HEK293T (cell line): ENCODE measurements at regions not wholly inside any gene's neighbourhood (a gene's known extent, or its start where the extent isn't known, plus 50 kb on each side); places are given as distances from the start of the nearest gene placed in this dataset.

ENCODE experiments used
- CTCF ChIA-PET: fragments of 350-600 bp; formaldehyde crosslinking; extraction: SDS; loops from one replicate; lab custom pipeline; 2021; ENCODE audit warnings: antibody characterized with exemption, inconsistent platforms; lab: Yijun Ruan, JAX
- POLR2A ChIA-PET: fragments of 350-600 bp; formaldehyde crosslinking; extraction: SDS; loops from one replicate; lab custom pipeline; 2020; ENCODE audit warnings: antibody characterized with exemption, inconsistent platforms; lab: Yijun Ruan, JAX
- DNase-seq: peaks from one replicate; pipeline ENCODE4 v3.0.0; 2012; ENCODE audit warnings: mixed read lengths; ENCODE audit errors: extremely low spot score
- ARNT ChIP-seq: fragments of 450-650 bp; IDR thresholded peaks from 2 replicates; pipeline ENCODE4 v1.6.1; 2017; ENCODE audit warnings: mild to moderate bottlenecking
- BHLHE40 ChIP-seq: fragments of 450-650 bp; IDR thresholded peaks from 2 replicates; pipeline ENCODE4 v1.6.1; 2016; ENCODE audit warnings: mild to moderate bottlenecking, moderate library complexity, borderline replicate concordance
- CTBP1 ChIP-seq: fragments of 450-650 bp; IDR thresholded peaks from 2 replicates; pipeline ENCODE4 v1.6.1; 2016; ENCODE audit warnings: borderline replicate concordance
- ELF4 ChIP-seq: fragments of 450-650 bp; IDR thresholded peaks from 2 replicates; pipeline ENCODE4 v1.6.1; 2017; ENCODE audit warnings: antibody characterized with exemption
- FOXA1 ChIP-seq: fragments of 450-650 bp; IDR thresholded peaks from 2 replicates; pipeline ENCODE4 v1.6.1; 2016; ENCODE audit warnings: mild to moderate bottlenecking
- FOXK2 ChIP-seq: fragments of 450-650 bp; IDR thresholded peaks from 2 replicates; pipeline ENCODE4 v1.6.1; 2016; ENCODE audit warnings: mild to moderate bottlenecking
- FOXM1 ChIP-seq: fragments of 450-650 bp; IDR thresholded peaks from 2 replicates; pipeline ENCODE4 v1.6.1; 2017; ENCODE audit warnings: mild to moderate bottlenecking, borderline replicate concordance
- HDGF ChIP-seq: fragments of 450-650 bp; IDR thresholded peaks from 2 replicates; pipeline ENCODE4 v1.6.1; 2017; ENCODE audit warnings: antibody characterized with exemption, borderline replicate concordance
- L3MBTL2 ChIP-seq: fragments of 450-650 bp; conservative IDR thresholded peaks from 2 replicates; pipeline ENCODE4 v1.6.1; 2016; ENCODE audit warnings: mild to moderate bottlenecking
- LEF1 ChIP-seq: fragments of 450-650 bp; IDR thresholded peaks from 2 replicates; pipeline ENCODE4 v1.6.1; 2017; ENCODE audit warnings: mild to moderate bottlenecking, borderline replicate concordance
- NFRKB ChIP-seq: fragments of 450-650 bp; IDR thresholded peaks from 2 replicates; pipeline ENCODE4 v1.6.1; 2016; ENCODE audit warnings: mild to moderate bottlenecking, moderate library complexity
- SP1 ChIP-seq: fragments of 450-650 bp; IDR thresholded peaks from 2 replicates; pipeline ENCODE4 v1.6.1; 2017
- SUZ12 ChIP-seq: fragments of 450-650 bp; IDR thresholded peaks from 2 replicates; pipeline ENCODE4 v1.6.1; 2016; ENCODE audit warnings: mild to moderate bottlenecking
- TARDBP ChIP-seq: fragments of 450-650 bp; IDR thresholded peaks from 2 replicates; pipeline ENCODE4 v1.6.1; 2016
- ZNF384 ChIP-seq: fragments of 450-650 bp; IDR thresholded peaks from 2 replicates; pipeline ENCODE4 v1.6.1; 2016
- TF ChIP-seq, protein P1 (sequence below): fragments of 450-650 bp; IDR thresholded peaks from 2 replicates; pipeline ENCODE4 v1.6.1; 2016

DNA sequence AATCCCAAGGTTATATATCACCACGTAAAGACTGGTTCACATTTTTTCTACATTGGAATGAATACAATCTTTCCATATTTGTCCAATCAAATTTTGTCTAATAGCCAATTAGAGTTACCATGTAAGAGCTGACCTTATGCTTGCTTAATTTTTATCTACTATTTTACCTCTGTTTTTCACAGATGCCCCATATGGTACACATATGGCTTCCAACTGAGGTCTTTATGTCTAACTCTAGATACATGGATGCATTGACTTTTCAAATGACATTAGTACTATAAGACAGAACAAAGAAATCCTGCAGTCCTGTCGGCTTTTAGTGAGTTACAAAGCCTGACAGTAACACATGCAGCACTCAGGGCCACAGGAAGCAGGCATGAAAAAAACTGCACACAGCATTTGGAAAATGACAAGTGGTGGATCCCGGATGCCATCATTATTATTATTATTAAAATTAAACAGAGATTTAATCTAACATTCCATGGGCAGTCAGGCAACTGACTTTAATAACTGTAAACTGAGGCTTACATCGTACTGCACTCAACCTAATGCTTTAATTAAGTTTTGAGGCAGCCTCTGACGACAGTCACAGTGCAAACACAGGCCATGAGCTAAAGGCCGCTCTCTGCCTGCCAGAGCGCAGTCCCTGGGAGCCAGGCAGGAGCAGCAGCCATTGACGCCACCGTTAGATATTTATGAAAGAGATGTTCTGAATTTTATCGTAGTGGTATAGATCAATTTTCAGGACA is 113.9 kb upstream of the TMCO5A start:
- TF ChIP-seq, protein P1, sequence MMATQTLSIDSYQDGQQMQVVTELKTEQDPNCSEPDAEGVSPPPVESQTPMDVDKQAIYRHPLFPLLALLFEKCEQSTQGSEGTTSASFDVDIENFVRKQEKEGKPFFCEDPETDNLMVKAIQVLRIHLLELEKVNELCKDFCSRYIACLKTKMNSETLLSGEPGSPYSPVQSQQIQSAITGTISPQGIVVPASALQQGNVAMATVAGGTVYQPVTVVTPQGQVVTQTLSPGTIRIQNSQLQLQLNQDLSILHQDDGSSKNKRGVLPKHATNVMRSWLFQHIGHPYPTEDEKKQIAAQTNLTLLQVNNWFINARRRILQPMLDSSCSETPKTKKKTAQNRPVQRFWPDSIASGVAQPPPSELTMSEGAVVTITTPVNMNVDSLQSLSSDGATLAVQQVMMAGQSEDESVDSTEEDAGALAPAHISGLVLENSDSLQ, result no peak
- TF ChIP-seq BHLHE40, result no peak
- no peak for TF ChIP-seq ARNT
- no peak for TF ChIP-seq FOXM1
- TF ChIP-seq ZNF384, result no peak
- POLR2A ChIA-PET, result no interaction called here
- no peak for DNase-seq
- CTCF ChIA-PET, result no interaction called here

DNA sequence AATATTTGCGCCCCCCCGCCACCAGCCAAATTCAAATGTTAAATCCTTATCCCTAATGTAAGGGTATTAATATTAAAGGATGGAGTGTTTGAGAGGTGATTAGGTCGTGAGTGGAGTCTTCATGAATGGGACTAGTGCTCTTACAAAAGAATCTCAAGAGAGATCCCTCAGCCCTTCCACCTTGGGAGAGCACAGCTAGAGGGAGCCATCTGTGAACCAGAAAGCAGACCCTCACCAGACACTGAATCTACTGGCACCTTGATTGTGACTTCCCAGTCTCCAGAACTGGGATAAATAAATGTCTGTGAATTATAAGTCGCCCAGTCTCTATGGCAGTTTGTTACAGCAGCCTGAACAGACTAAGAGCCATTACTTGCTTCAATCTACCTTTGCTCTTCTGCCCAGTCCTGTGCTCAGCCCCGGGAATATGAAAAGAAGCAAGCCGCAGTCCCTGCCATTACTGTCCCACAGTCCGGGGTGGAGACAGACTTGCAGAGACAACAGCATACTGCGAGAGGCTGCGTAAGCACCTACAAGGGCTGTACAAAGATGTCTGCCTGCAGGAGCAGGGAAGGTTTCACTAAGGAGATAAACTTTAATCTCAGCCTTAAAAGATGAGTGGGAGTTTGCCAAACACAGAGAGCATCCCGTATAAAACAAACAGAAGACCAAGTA is 110.7 kb upstream of the TMCO5A start:
- ChIA-PET POLR2A (no interaction called here), CTCF (no interaction called here)
- no peak for DNase-seq
- TF ChIP-seq L3MBTL2 (no peak), NFRKB (no peak), HDGF (no peak), FOXM1 (no peak), CTBP1 (no peak), TARDBP (no peak), LEF1 (no peak), ARNT (no peak), SP1 (no peak), BHLHE40 (no peak), ZNF384 (no peak), ELF4 (no peak), FOXA1 (no peak), SUZ12 (no peak), FOXK2 (no peak)
- TF ChIP-seq, protein P1, result no peak

DNA sequence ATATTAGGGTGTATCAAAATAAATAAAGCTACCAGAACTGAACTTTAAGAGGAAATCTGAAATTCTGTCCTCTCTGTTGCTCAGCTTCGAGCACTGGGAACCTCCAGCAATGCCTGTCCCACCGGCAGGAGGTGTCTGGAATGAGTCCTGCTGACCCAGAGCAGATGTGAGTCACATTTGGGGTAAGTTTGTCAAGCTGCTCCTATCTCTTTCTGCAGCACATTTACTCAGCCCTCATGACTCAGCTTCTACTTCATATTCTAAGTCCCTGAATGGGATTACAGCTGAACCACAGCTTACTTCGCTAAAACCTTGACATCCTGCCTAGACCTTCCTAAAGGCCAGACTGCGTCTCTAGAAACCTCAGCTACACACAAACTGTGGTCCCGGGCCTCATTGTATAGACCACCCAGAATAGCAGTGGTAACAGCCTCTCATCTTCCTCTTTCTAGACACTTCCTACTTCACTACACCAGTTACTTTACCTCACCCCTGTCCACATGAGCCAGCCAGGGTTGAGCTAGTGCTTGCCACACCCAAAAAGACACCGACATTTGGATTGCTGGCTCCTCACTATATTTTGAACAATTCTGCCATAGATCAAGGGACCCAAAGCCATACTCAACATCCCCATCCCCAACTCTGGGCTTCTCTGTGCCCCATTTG is 109.6 kb upstream of the TMCO5A start:
- ChIA-PET CTCF (no interaction called here), POLR2A (no interaction called here)
- TF ChIP-seq NFRKB (no peak), FOXK2 (no peak), CTBP1 (no peak), HDGF (no peak), L3MBTL2 (no peak), FOXA1 (no peak), ZNF384 (no peak)
- TF ChIP-seq, protein P1, result no peak
- no peak for DNase-seq

DNA sequence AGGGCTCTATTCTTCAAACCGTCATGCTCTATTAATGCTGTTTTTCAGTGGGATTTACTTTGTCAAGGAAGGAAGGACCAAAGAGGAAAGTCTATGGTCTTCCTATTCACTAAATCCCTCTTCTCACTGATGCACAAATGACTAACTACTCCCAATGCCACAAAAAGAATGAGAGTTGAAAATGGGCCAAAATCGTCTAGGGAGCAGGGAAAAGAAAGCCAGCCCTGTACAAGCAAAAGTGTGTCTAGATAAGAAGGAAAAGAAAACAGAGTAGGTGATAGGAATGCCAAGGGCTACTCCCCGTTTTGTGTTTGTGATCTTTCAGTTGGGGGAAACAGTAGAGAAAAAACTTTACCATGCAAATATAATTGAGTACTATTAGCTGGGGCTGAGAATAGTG is 97.2 kb upstream of the TMCO5A start:
- no peak for TF ChIP-seq SP1
- TF ChIP-seq L3MBTL2, result no peak
- CTCF ChIA-PET, result no interaction called here
- no peak for DNase-seq
- POLR2A ChIA-PET, result no interaction called here

DNA sequence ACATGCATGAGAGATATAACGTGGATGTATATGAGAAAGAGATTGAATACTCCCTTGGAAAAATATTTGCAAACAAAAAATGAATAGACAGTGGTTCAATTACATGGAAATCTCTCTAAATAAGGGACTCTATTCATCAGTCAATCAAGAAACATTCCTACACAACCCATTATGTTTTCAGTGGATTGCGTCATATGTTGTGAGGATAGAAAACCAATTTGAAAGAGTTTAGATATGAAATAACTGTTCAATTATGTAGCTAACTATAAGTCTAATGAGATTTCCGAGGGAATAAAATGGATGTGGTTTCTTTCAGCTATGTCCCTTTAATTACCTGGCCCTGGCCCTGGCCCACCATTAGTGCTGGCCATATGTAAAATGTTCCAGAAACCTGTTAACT is 86.7 kb upstream of the TMCO5A start:
- TF ChIP-seq NFRKB (no peak), BHLHE40 (no peak), SP1 (no peak), SUZ12 (no peak), ELF4 (no peak), ARNT (no peak), FOXK2 (no peak)
- TF ChIP-seq, protein P1, result no peak
- DNase-seq, result no peak
- POLR2A ChIA-PET, result no interaction called here
- CTCF ChIA-PET, result no interaction called here

DNA sequence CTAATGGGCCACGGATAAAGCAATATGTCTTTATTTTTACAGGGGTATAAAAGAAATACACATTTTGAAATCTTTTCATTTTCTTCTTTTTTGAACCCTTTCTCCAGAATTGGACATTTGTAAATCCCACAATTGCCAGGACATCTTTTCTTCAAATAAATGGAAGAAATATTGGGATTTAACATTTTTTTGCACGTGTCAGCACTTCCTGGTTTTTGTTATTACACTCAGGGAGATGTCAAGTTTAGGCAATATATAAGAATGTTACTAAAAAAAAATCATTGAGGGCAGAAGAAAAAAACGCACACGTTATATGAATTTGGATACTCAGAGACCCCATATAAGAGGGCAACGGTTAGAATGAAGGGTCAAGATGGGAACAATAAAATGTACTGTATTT is 78.3 kb upstream of the TMCO5A start:
- ChIA-PET CTCF (no interaction called here), POLR2A (no interaction called here)
- TF ChIP-seq FOXM1 (no peak), LEF1 (no peak), HDGF (no peak), FOXA1 (no peak), ELF4 (no peak), SUZ12 (no peak), ZNF384 (no peak), TARDBP (no peak), BHLHE40 (no peak), FOXK2 (no peak), L3MBTL2 (no peak), CTBP1 (no peak), ARNT (no peak), NFRKB (no peak), SP1 (no peak)
- TF ChIP-seq, protein P1, result no peak
- no peak for DNase-seq
